Adrenal gland (tissue), 9 donors: ENCODE measurements at regions not wholly inside any gene's neighbourhood (a gene's known extent, or its start where the extent isn't known, plus 50 kb on each side); places are given as distances from the start of the nearest gene placed in this dataset.
A peak's percentile ranks its signal among the peaks of the same experiment; 100 is the strongest.

Source experiments
- DNase-seq, 7 donors: peaks; one replicate each; pipeline ENCODE4 v3.0.0-alpha.2; 2019 to 2020
- H3K27ac ChIP-seq, 5 donors: fragments of 200-600 bp; sonication (generic) in 4 of 5; 1 replicate in 3 of 5; 2 replicates in 2 of 5; pipeline versions ENCODE4 v1.5.1 to v1.8.0; 2016 to 2020; ENCODE audit warnings: mild to moderate bottlenecking in 1 of 5
- H3K27me3 ChIP-seq: fragments of 200-600 bp; 2 replicates; pipeline ENCODE4 v1.8.0; 2021
- H3K36me3 ChIP-seq, 2 donors: fragments of 200-600 bp; replicated peaks in 1 of 2; 1 replicate in 1 of 2; 2 replicates in 1 of 2; pipeline versions ENCODE4 v1.5.1 to v1.8.0; 2018 to 2022
- H3K4me1 ChIP-seq, 2 donors: fragments of 200-600 bp; replicated peaks in 1 of 2; 1 replicate in 1 of 2; 2 replicates in 1 of 2; pipeline versions ENCODE4 v1.5.1 to v1.8.0; 2018 to 2021
- H3K4me3 ChIP-seq, 4 donors: fragments of 200-600 bp; sonication (generic) in 3 of 4; one replicate each; pipeline ENCODE4 v1.5.1; 2016 to 2018
- H3K9me3 ChIP-seq, 3 donors: fragments of 200-600 bp; sonication (generic) in 1 of 3; replicated peaks in 1 of 3; 1 replicate in 2 of 3; 2 replicates in 1 of 3; pipeline versions ENCODE4 v1.5.1 to v1.8.0; 2016 to 2021
- CTCF ChIP-seq, 6 experiments: fragments of 450-650 bp in 4 of 6; fragments of 200-600 bp in 2 of 6; sonication (generic) in 1 of 6; IDR thresholded peaks; 1 replicate in 5 of 6; 2 replicates in 1 of 6; pipeline versions ENCODE4 v1.5.1 to v1.8.0; 2016 to 2021; ENCODE audit warnings: antibody characterized with exemption in 6 of 6, mild to moderate bottlenecking in 2 of 6, moderate library complexity in 1 of 6
- POLR2A ChIP-seq, 2 donors: fragments of 450-650 bp; IDR thresholded peaks; one replicate each; pipeline ENCODE4 v1.6.1; 2017; ENCODE audit warnings: antibody characterized with exemption in 2 of 2, mild to moderate bottlenecking in 2 of 2, moderate library complexity in 1 of 2
- WGBS, 4 donors: extraction: QIAGEN DNeasy Blood & Tissue Kit in 2 of 4; methylation state at CpG; one replicate each; pipeline versions ENCODE4 v1.1.5 to v1.1.7; 2013 to 2017; 5-methylcytosine and 5-hydroxymethylcytosine counted together
- intact Hi-C, 2 donors: fragments of 100-400 bp; cut with DNase I; formaldehyde crosslinking; loops; one replicate each; pipeline versions ENCODE4 v1.14.1 to v1.15.0; 2022 to 2023
- donor health status: healthy with polysubstance abuse.
- donor health status: Bipolar disorder and iron deficiency.
- donor health status: DM: yes; HTN: yes; CAD: no.
- donor health status: DM: no; HTN: no; CAD: no.
- donor health status: DM: no; HTN: no; CAD: no.

- no peaks in the 10 kb centered on the region for H3K36me3 ChIP-seq
- TF ChIP-seq POLR2A (IDR thresholded peaks at IDR 0.05) (no peak), CTCF (IDR thresholded peaks at IDR 0.05) (no peak)
- intact Hi-C loops: no loop called here
- WGBS, 4 donors: 28 to 36% (median 31%) methylated on average over 3 of the region's 3 CpGs
- H3K9me3 ChIP-seq: no peaks in the 10 kb centered on the region
- DNase-seq: peak in 2 of 7 donors; percentile 40 to 46
- H3K27me3 ChIP-seq: no peaks in the 10 kb centered on the region
- peak overlapping the region in 3 of 5 donors; percentile 6 to 61 (median 36) for H3K27ac ChIP-seq
- peaks cover 37 to 73% of the 10 kb centered on the region in 2 donors for H3K4me1 ChIP-seq
- H3K4me3 ChIP-seq: no peak overlapping the region
These were observed 280.3 kb upstream of the KLF3 start for GRCh38 chr4:38383646-38384121.

- H3K9me3 ChIP-seq: no peaks in the 10 kb centered on the region
- 52 to 62% (median 57%) methylated on average over 6 of the region's 6 CpGs for WGBS, 4 donors
These were observed 278.6 kb upstream of the KLF3 start for GRCh38 chr4:38385093-38386004.

GRCh38 chr4:38386005-38386551 lies 277.9 kb upstream of the KLF3 start:
- no peaks in the 10 kb centered on the region for H3K36me3 ChIP-seq
- intact Hi-C loops: no loop called here

More at GRCh38 chr4:38385093-38386004, 278.6 kb upstream of the KLF3 start:
- Histone ChIP-seq H3K27ac (peak overlapping the region; percentile 17 to 63 (median 60)), H3K36me3 (no peaks in the 10 kb centered on the region), H3K4me1 (peaks cover 37 to 73% of the 10 kb centered on the region in 2 donors), H3K4me3 (no peak overlapping the region), H3K27me3 (no peaks in the 10 kb centered on the region)
- TF ChIP-seq POLR2A (IDR thresholded peaks at IDR 0.05): no peak
- no peak for TF ChIP-seq CTCF (IDR thresholded peaks at IDR 0.05)
- intact Hi-C loops: no loop called here
- DNase-seq: peak in 1 of 7 donors; percentile 19

More at GRCh38 chr4:38386005-38386551, 277.9 kb upstream of the KLF3 start:
- H3K27ac ChIP-seq: peak overlapping the region in 4 of 5 donors; percentile 37 to 61 (median 58)
- 24 to 35% (median 27%) methylated on average over 2 of the region's 2 CpGs for WGBS, 4 donors
- H3K4me3 ChIP-seq: no peak overlapping the region
- no peaks in the 10 kb centered on the region for H3K9me3 ChIP-seq
- TF ChIP-seq CTCF (IDR thresholded peaks at IDR 0.05): no peak
- TF ChIP-seq POLR2A (IDR thresholded peaks at IDR 0.05): no peak
- DNase-seq: no peak
- no peaks in the 10 kb centered on the region for H3K27me3 ChIP-seq
- H3K4me1 ChIP-seq: peaks cover 37 to 72% of the 10 kb centered on the region in 2 donors
